EL (cell line): ENCODE measurements at regions not wholly inside any gene's neighbourhood (a gene's known extent, or its start where the extent isn't known, plus 50 kb on each side); places are given as distances from the start of the nearest gene placed in this dataset.

Source experiments
- DNase-seq: peaks from one replicate; pipeline ENCODE4 v3.0.0-alpha.2; 2016

DNA sequence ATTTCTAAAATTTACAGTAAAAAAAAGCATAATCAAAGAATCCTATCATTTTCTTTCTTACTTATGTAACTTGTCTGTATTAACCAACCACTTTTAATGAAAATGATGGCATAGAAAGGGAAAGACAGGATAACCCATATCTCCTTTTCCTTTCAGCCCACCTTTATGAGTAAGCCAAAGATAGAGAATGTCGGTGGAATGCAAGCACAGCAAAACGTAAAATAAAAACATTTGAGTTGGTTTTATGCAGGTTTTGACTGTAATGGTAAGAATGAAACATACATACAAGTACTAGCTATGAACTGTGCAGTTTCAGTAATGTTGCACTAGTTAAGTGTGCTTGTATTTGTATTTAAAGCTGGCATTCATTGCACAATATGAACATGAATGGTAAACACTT lies 360.3 kb downstream of the FOXG1 start:
- DNase-seq, result no peak

DNA sequence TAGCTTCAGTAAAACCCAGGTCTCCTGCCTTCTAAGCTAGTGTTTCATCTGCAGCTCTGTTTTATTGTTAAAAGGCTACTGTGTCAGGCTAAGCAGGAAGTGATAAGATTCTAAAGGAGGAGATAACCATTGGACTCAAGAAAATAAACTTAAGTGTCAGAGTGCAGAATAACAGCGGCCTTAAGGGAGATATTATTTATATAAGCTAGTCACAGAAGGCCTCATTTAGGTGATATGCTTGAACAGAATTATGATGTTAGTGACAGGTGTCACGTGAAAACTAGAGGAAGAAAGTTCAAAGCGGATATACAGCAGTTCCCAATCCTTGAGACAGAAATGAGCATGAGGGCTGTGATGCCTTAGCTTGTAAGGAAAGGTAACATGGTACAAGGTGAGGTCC lies 373.4 kb downstream of the FOXG1 start:
- no peak for DNase-seq

DNA sequence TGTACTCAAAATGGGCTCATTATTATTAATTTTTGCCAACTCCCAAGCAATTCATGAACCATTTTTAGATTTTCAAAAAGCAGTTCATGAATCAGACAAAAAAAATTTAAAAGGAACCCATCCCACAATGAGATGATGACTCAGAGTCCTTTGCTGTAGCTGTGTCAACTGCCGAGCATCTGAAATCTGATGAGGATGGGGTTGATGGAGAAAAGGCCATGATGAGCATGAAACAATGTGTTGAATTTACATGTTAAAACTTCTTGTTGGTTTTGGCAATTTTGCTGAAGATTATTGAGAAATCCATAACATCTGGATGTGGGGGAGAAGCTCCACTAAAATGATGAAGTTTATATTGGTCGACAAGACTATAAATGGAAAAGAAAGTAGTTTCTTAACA lies 378.0 kb downstream of the FOXG1 start:
- DNase-seq, result peak; percentile 91

DNA sequence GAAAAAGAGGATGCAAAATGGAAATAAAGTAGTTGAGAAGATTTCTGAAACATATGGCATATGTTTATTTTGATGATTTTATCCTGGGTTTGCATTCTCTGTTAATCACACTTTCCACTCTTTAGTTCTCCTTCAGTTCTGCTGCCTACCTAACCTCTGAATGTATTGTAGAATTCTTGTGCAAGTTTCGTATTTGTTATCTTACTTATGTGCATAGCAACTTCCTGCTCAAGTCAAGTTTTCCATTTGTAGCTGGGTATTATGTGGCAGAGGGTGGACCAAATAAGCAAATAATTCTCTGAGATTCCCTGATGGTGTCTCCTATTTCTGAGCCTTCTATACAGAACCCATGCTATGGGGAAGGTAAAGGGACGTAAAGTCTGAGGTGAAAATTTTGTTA lies 381.6 kb downstream of the FOXG1 start:
- no peak for DNase-seq

DNA sequence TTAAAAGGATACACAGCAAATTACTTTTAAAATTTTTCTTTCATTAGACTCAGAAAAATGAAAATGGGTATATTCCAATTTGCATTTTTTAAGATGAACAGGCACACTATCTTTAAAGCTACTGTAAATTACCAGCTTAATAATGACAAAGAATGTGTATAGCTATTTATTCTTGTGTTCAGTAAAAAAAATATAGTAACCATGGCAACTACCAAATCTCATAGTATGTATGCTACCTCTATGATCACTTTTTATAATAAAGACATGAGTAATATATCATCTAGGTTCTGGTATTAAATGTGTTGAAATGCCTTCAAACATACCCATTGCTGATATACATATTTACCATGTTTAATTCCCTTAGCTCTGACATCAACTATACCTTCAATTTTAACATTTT lies 383.2 kb downstream of the FOXG1 start:
- no peak for DNase-seq

DNA sequence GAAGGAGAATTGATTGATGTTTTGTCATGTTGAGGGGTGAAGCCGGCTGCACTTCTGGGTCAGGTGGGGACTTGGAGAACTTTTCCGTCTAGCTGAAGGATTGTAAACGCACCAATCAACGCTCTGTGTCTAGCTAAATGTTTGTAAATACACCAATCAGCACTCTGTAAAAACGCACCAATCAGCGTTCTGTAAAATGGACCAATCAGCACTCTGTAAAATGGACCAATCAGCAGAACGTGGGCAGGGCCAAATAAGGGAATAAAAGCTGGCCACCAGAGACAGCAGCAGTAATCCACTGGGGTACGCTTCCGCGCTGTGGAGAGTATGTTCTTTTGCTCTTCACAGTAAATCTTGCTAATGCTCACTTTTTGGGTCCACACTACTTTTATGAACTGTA lies 384.1 kb downstream of the FOXG1 start:
- no peak for DNase-seq

DNA sequence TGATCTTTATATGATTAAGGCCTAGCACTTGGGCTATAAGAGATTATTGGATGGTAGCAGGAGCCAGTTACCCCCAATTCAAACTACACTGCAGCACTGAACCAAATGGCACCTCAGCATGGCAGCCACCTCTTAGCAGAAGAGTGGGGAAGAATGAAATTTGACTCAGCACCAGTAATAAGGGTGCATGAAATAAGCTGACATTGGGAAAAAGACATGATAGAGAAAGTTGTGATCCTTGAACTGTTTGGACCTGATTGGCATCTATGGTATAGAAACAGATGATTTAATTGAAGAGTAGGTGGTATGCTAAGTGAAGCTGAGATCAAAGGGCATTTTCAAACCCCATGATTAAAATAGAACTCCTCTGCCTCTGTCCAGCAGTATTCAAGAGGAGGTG lies 389.5 kb downstream of the FOXG1 start:
- DNase-seq, result no peak

DNA sequence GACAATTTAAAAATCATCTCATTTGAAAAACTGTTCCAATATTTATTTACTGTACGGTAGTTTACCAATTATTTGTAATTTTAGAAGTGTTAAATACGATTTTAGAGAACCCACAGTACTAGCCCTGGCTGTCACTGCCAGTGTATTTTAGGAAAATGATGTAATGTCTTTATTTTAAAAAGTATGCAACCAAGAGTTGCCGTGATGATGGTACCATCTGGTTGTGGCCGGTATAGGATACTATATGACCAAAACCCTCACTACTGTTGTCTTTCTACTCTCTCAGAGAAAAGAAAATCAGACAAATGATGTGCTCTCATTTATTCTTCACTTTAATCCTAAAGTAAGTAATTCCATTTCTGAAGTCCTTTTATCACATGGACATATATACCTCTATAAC lies 395.0 kb downstream of the FOXG1 start:
- no peak for DNase-seq

DNA sequence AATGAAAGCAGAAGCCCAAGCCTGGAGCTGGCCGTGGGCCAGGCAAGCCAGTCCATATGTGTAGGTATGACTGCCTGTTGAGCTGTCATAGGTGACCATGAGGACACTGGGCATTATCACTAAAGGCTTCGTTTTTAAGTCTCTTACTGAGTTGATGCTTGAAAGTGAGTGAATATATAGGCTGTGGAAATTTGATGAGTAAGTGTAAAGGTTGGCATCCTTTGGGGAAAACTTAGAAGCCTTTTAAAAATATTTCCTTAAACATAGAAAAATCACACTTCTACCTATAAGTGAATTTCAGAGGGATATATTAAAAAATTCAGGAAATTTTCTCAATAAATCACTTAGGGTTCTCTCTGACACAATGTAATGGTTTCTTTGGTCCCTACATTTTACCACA lies 396.5 kb downstream of the FOXG1 start:
- DNase-seq, result no peak

DNA sequence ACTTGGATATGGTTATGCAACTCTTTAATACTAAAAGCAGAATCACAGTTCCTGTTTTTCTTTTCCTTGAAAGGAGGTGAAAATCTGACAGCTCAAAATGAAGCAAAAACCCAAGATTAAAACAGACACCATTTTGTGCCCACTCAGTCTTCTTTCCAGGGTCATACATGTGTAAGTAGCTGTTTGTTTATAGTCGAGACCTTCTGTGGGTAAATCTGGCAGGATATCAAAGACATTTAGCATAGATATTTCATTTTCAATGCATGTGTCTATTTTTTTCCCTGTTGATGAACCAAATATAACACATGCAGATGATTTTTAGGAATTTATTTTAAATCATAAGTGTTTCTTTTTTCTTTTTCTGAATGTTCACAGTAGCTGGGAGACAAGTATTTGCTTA lies 398.8 kb downstream of the FOXG1 start:
- no peak for DNase-seq

DNA sequence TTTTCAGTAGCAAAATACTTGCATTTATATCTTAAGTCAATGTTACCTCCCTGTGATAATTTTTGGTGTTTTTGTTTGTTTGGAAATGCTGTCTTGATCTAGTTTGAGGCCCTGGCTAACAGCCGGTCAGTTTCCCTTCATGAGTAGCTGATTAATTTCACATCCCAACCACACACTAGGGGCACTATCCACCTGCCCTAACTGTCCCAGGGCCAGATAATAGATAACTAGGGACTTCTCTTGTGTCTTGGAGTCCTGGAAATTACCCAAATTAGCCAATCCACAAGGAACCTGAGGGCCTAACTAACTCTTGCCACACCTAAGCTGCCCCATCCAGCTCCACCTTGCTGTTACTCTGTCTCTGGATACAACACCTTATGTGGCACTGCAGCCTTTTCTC lies 399.9 kb downstream of the FOXG1 start:
- no peak for DNase-seq

DNA sequence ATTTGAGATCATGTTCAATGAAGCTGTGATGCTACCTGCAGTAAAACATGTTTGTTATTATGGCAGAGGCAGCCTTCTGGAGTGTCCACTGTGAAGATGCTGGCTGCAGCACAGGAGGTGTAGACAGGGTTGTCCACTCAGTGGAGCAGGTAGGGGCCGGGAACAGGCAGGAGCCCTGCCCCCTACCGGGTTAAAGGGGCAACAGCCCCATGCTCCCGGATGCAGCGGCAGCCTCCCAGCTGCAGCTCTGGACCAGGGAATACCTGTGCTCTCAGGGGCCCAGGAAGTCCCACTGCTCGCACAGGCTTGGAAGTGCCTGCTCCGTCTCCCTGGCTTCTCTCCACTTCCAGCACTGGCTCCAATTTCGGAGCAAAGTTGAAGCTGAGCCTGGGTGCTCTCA lies 401.6 kb downstream of the FOXG1 start:
- DNase-seq, result no peak

DNA sequence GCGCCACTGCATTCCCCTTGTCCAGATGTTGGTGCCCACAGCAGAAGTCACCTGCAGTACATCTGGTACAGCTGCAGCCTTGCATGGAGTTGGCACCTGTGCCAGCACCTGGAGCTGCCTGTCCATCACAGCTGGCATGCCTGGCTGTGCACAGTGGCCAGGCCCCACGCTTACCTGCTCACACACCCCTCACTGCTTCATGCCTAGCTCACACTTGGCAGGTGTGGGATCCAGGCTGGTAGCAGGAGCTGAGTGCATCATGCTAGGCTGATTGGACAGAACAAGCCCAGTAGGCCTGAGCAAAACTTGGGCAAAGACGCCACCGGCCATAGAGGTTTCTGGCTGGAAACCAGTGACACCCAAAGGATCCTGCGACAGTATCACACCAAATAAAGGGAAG lies 402.8 kb downstream of the FOXG1 start:
- DNase-seq, result no peak

DNA sequence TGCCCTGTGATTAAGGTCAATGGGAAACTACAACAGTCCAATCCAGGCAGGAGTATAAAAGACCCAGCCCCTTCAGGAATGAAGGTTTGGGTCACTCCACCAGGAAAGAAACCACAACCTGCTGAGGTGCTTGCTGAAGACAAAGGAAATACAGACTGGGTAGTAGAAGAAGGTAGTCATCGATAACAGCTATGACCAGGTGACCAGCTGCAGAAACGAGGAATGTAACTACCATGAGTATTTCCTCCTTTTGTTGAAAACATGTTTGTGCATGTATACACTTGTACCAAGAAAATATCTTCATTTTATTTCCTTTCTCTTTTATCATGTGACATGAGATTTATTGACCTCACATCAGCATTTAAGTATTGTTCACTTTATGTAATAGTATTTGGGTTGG lies 409.1 kb downstream of the FOXG1 start:
- DNase-seq, result no peak

DNA sequence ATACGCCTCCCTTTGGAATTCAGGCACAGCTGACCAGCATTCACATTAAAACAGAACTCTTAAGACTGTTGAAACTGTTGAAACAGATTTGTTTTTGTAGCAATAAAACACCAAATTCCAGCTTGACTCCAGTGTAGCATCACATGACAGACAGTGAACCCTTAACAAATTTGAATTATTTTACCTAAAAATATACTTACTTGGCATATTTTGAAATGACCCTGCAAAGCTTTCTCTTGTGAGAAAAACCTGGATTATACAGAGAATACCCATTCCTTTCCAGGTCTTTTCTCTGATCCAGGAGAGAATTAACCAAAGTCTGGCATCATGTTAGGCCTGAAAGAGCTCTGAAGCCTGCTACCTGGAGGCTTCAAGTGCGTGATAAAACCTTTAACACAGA lies 410.3 kb downstream of the FOXG1 start:
- DNase-seq, result no peak

DNA sequence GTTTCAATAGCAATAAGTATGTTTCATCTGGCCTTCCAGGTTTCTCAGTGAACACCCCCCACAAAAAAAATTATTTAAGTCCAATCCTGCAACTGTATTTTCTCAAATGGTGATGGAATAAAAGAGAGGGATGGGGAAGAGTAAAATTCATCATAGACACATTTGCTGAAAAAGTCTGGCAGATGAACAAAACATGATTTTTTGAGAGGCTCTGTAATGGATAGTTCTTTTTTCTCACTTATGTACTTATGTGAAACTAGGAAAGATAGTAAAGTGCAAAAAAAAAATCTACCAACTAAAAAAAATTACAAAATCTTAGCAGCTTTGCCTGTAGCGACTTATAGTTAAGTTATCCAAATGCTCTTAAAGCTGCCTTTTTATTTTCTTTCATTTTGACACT lies 412.4 kb downstream of the FOXG1 start:
- DNase-seq, result no peak

DNA sequence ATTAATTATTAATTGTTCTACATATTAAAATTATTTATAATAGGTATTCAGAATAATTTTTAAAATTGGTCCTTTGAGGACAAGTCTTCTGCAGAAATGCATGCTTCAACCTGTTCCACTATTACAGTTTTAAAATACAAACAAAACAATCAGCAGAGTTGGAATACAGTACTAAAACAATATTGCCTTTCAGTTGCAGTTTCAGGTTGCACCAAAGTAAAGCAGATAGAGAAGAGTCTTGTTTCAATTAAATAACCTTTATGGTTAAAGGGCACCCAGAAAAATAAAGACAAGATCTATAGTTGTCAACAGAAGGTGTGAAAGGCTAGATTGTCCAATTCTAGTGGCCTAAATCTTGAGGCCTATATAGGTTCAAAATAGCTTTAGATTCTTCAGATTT lies 424.5 kb downstream of the FOXG1 start:
- DNase-seq, result no peak

DNA sequence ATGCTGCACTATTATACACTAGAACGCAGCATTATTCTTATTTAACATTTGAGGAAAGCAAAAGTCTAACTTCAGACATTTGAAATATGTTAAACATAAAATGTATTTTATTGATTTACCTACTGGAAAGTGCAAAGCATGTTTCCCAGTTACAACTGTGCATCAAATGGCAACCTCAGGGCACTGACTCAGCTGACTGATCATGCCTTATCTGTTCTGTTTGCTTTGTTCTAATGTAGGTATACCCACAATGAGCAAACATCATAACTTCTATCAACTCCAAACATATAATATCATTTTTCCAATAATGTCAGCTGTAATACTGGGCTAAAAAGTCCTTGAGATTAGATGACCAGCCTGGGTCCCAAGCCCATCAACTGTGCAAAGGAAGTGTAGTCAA lies 431.0 kb downstream of the FOXG1 start:
- no peak for DNase-seq

DNA sequence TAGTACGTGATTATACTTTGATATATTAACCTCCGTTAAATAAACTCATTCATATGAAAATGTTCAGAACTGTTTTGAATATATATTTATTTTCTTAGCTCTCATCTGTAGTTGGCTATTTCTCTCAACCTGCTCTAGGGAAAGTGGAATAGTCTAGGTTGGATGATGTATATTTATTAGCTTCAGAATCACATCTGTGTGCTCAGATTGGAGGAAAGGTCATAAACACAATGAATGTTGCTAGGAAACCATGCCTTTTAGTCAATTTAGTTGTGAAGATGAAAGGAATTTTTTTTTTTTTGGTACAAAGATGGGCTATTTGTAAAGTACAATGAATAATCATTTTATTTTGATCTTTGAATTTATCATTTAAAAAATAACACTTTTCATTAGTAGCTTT lies 439.1 kb downstream of the FOXG1 start:
- DNase-seq, result no peak

DNA sequence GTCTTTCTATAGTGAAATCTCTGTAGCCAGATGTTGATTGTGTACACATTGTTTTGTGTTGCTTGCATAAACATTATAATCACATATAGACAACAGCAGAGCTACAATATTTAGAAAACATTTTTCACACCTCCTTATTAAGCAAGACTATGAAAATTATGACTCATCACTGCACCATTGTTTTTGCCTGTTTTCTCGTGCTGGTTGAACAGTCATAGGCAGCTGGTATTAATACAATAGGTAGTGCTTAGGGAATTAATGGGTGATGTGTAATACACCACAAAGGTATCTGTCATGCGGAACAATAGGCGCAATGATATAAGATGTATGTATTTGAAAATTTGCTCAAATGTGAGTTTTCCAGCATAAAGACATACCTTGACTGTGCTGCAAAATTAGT lies 449.3 kb downstream of the FOXG1 start:
- no peak for DNase-seq

DNA sequence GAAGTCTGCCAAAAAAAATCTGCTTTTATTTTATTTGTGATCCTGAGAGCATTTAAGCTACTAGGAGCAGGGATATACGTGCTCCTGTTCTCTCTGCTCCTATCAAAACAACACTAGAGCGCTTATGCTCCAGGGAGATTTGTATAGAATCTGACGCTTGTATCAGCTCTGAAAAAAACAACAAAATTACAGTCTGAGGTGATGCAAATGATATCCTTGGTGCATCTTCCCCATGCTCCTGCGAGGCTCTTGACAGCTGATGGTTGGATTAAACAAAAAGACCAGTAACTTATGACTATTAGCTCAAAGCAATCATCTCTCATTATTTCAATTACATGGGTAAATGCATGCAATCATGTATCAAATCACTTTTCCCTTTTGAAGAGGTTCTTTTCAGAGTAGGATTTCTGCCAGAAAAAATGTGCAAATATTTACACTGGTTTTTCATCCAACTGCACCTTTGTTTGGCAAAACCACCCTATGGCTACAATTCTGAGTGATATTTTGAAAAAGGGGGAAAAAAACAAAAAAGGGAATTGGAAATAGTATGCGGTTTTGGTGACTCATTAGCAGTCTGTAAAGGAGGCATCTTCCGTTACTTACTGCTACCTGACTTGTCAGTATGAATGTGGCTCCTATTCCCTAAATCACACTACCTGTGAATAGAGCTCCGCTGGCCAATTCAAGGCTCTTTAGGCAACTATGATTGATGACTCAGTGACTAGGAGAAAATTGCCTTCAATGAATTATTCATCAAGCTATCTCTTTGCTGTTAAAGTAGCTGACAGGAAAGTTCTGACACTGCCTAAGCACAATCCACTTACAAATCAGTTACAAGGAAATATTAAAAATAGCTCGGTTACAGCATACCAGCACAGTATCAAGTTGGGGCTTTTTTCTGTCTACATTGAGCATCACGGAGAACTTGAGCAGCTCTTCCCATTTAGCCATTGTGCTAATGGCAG lies 450.0 kb downstream of the FOXG1 start:
- DNase-seq, result no peak

DNA sequence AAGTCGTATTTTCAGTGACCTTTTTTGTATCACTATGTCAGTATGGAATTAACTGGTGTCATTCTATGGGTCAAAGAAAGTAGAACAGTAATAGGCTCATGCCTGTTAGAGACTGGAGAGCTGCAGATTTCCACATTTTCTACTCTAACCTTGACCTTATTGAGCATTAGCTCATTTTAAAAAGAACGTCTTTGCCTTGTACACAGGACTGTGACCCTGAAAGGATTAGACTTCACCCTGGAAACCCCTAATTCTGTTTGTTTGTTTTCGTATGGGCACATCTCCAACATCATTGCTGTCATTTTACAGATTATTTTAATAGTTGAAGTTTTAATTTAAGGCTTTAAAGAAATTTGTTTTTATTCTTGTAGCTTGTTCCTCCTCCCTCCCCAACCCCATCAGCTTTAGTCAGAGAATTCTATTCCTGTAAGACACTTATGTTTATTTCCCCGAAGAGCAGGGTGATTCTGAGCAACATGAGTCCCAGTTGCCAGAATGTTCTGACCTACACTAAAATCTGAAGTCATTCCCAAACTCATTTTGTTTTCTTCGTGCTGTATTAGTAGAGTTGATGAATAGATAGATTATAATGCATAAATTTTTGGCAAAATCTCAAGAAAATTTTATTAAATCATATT lies 451.3 kb downstream of the FOXG1 start:
- DNase-seq, result no peak

DNA sequence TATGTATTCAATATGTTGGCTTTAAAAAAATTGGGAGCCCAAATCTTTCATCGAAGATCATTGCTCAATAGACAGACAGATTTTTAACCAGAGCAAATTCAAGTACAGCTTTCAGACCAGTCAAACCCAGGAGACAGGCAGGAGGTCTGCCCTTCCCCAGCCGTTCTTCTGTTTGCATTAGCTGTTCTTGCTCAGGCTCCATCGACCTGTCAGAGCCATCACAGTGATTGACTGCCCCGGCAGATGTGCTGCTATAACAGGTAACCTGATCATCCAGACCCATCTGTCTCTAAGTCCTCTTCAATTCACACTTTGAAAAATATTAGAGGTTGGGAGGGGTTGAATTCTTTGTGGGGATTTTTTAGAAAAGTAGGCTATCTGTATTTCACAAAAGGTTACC lies 453.5 kb downstream of the FOXG1 start:
- DNase-seq, result no peak

DNA sequence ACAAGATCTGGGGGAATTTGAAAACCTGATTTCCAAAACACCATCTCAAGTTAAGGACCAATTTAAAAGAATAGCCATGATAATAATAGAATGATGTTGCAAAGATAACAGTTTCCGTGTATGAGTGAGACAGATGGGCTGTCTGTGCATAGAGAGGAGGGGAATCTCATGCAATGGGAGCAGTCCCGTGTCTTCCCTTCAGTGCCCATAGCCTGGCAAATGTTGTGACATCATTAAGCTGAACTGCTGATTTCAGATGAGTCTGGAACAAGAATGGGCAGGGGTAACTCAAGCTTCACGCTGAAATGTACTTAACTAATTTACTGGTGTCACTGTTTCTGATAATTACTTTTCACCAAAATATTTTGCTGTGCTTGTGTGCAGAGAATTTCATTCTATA lies 454.0 kb downstream of the FOXG1 start:
- DNase-seq, result no peak

DNA sequence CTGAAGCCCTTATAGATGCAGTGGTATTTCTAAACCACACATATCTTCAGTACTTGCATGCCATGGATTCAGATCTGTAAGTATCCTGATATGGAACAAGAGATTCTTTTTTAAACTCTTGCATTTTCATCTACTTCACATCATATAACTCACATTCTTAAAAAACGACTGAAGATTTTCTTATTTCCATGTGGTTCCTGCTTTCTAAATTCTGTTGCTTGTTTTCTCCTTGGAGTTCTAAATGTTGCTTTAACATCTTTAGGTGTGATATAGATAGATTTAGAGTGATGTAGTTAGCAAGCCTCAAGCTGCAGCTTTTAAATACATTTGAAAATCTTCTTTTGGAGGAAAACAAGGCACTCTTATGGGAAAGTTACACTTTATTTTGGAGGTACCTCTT lies 455.4 kb downstream of the FOXG1 start:
- no peak for DNase-seq
